T-helper 2 cell treated with Interferon-gamma antibody and Interleukin-4, amounts not matched to agents 100 ng/mL and 5 ng/mL, for 36 hours (primary cell): ENCODE measurements at regions not wholly inside any gene's neighbourhood (a gene's known extent, or its start where the extent isn't known, plus 50 kb on each side); places are given as distances from the start of the nearest gene placed in this dataset.
"Not testable (repeated sequence)": the region's sequence is repeated elsewhere in the genome, so short reads cannot be mapped to it uniquely, and the experiment has no call there.

Experiments used
- intact Hi-C: fragments of 100-400 bp; cut with micrococcal nuclease; formaldehyde crosslinking; loops from one replicate; pipeline ENCODE4 v1.15.1; 2023

GRCh38 chr17:53092072-53092471 is 730.7 kb upstream of the KIF2B start:
- intact Hi-C loops: no loop called here

- intact Hi-C loops: no loop called here
Measured at GRCh38 chr17:53090770-53091169, 732.0 kb upstream of the KIF2B start.

DNA sequence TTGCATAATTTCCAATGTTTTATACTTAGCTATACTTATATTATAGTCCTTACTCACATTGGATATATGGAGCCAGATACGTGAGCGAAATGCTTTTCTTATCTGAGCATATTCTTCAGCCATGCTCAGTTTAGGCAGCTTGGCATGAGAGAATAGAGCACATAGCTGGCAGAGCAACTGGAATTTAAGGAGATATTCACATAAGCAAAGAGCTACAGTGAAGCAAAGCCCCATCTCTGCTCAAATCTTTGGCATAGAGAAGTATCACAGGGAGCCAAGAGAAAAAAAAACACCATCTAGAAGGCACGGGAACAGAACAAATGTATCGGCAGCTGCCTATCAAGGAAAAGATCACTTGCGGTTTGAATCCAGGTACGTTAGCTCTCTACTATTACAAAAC is 734.2 kb upstream of the KIF2B start:
- intact Hi-C loops: no loop called here

DNA sequence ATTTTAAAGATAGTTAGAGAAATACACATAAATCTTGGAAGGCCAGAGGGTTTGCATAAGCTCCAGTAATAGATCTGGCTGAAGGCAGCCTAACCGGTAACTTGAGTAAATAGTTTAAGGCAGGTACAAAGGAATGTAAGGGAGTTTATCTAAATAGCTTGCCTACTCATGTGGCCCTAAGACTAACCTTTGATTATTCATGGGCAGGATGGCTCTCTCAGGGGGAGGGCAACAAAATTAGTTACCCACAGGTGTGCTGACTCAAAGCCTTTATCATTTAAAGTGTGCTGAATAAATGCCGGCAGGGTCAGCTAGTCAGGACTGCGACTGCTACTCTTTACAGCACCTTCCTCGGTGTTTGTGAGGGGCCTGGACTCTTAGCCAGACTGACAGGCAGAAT is 761.3 kb upstream of the KIF2B start:
- intact Hi-C loops: no loop called here

DNA sequence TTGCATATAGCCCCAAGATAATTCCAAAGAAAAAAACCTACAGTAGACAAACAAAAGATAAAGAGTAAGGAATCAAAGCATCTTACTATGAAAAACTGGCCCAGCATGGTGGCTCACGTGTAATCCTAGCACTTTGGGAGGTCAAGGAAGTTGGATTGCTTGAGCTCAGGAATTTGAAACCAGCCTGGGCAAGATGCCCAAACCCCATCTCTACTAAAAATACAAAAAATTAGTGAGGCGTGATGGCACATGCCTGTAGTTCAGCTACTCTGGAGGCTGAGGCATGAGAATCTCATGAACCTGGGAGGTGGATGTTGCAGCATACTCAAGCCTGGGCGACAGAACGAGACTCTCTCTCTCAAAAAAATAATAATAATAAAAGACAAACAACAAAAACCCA is 764.7 kb upstream of the KIF2B start:
- intact Hi-C loops: no loop called here

DNA sequence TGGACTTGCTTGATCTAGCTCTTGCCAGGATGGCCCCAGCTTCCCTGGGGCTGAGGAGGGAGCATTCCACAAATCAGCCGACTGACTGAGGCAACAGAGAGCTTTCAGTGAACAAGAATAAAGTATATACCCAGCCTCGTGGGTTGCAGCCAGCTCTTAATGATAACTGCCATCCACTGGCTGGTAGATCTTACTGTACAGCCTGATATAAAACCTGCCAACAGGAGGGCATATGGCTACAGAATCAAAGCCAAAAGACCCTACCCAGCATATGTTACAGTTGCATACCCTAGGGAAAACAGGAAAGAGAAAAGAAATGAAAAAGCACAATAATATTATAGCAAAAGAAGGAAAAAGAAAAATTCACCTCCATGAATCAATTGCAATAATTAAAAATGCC is 775.9 kb upstream of the KIF2B start:
- intact Hi-C loops: no loop called here

DNA sequence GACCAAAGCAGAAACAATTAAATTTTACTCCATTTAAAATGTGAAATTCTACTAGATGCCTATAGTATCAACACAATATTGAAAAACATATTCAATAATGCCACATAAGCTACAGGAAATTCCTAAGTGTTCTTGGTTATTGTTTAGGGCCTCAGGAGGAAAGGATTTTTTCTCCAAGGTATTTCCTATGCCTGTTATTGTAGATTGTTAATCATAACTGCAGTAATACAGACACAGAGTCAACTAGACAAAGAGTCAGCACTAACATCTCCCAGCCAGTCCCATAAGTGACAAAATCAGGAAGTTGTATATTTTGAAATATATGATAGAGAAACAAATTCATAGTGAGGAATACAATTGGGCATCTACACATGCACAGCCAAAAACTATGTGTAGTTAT is 782.7 kb upstream of the KIF2B start:
- intact Hi-C loops: no loop called here

- intact Hi-C loops: no loop called here
Measured at GRCh38 chr17:53033297-53033696, 789.4 kb upstream of the KIF2B start.

GRCh38 chr17:53032861-53033271 is 789.9 kb upstream of the KIF2B start:
- intact Hi-C loops: no loop called here

DNA sequence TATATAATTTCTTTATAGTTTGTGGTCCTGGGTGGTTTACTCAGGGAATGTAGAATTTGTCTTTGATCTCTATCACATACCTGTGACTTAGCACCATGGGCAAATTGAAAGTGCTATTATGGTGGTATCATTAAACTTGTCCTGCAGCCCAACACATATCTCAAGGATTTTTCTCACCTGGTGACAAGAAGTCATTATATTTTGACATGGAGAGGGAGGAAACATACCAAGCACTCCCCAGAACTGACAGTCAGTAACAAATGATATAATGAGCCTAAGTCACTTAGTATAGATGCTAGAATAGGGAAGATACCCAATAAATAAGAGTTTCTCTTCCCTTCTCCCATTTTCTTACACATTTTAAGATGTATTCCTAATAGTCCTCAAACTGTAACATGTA is 805.5 kb upstream of the KIF2B start:
- intact Hi-C loops: no loop called here

- intact Hi-C loops: no loop called here
Measured at GRCh38 chr17:53016085-53016484, 806.6 kb upstream of the KIF2B start.

DNA sequence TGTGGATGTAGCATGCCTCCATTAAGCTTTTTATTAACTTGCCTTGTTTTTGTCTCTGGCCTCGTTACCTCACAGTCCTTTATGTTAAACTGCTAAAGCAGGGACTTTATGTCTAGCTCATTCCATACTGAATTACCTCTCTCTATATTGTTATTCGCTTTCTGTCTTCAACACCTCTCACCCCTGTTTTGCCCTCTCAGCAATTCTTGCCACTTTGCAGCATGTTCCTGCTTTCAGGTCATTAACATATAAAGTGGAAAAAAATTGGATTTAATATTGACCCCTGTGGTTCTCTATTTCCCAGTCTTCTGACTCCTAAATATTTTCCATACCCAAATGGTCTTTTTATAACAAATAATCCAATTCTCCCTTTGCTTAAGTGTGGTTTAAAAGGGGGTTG is 810.4 kb upstream of the KIF2B start:
- intact Hi-C loops: no loop called here

DNA sequence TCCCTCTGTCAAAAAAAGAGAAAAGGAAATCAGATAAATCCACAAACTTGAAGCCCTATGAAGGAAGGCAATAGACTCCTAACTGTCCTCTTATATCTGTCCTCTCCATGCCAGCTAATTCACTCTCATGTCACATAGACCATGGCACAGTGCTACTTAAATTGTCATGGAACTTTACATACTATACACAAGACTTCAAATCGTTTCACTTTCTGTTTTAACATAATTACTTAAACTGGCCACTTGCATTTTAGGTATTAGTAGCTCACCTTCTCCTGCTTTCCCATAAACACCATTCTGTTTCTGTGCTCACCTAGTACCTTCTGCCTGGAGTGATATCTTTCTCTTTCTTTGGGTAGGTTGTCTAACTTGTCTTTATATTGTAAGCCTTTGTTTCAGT is 816.7 kb upstream of the KIF2B start:
- intact Hi-C loops: no loop called here

- intact Hi-C loops: no loop called here
Measured at GRCh38 chr17:53004902-53005301, 817.8 kb upstream of the KIF2B start.

- intact Hi-C loops: no loop called here
Measured at GRCh38 chr17:52995881-52996280, 826.8 kb upstream of the KIF2B start.

- intact Hi-C loops: no loop called here
Measured at GRCh38 chr17:52995147-52995546, 827.6 kb upstream of the KIF2B start.

- intact Hi-C loops: no loop called here
Measured at GRCh38 chr17:52986056-52986662, 827.6 kb upstream of the CA10 start.

DNA sequence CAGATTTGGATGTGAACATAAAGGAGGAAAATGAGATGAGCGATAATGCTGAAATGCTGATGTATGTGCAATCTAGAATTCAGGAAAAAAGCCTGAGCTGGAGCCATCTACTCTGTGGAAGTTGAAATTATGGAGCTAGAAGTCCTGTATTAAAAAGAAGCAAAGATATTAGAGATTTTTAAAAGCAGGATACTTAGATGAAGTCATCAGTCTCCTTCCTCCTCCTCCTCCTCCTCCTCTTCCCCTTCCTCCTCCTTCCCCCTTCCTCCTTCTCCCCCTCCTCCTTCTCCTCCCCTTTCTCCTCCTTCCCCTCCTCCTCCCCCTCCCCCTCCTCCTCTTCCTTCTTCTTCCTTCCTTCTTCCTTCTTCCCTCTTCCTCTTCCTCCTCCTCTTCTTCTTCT is 823.8 kb upstream of the CA10 start:
- intact Hi-C loops: no loop called here

DNA sequence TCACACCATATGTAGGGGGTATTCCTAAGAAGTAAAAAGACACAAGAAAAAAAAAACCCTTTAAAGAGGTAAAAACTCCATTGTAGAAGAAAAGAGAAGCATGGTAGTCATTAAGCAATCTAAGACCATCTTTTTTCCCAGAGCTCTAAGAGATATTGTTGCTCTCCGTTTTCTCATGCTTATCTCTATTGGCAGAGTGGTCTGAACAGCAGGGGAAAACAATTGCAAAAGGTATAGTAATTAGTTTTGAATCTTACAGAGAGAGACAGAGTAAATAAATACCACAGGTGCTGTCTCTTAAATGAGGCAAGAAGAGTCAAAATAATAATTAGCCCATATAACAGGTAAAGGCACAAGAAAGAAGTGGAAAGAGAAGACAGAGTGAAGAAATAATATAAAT is 821.4 kb upstream of the CA10 start:
- intact Hi-C loops: no loop called here

GRCh38 chr17:52965856-52966255 is 807.3 kb upstream of the CA10 start:
- intact Hi-C loops: no loop called here

- intact Hi-C loops: not testable (repeated sequence)
Measured at GRCh38 chr17:52961751-52962150, 803.2 kb upstream of the CA10 start.

- intact Hi-C loops: no loop called here
Measured at GRCh38 chr17:52957411-52957810, 798.9 kb upstream of the CA10 start.

DNA sequence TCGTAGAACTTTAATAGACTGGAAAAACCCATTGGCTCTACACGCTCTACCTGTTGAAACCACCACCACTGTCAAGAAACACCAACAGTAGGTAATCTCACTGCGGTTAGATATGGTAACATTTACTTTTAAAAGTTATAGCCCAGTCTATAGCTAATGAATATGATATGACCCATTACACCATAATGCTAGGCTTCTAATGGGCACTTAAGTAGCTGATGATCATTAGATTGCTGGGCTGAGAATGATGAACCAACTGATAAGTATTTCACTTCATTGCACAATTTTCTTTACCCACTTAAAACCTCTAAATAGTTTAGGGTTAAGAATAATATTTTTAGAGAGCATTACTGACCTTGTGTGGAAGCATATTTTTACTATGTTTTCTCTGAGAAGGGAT is 788.9 kb upstream of the CA10 start:
- intact Hi-C loops: no loop called here

DNA sequence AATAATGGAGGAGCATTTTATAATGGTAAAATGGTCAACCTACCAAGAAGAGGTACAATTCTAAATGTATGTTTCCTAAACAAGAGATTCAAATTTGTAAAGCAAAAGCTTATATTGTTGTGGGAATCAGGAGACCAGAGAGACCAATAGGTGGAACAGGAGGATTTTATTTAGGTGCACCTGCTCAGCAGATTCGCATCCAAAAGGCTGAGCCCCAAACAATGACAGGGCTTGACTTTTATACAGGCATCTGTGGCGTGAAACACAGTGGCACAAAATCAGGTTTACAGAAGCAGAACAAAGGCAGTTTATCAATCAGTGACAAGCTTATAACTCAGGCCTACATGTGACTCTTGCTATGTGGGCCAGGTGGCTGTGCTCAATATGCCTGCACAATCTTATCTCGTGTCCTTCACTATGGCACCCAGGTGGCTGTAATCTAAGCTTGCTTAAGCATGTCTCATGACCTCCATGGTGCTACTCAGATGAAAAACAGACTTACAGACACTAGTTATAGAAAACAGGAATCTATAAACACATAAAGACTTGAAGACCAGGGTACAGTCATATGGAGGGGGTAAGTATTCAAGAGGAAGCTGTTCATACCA is 780.2 kb upstream of the CA10 start:
- intact Hi-C loops: no loop called here
